H9 (cell line): ENCODE measurements at regions not wholly inside any gene's neighbourhood (a gene's known extent, or its start where the extent isn't known, plus 50 kb on each side); places are given as distances from the start of the nearest gene placed in this dataset.
A peak's percentile ranks its signal among the peaks of the same experiment; 100 is the strongest.

ENCODE experiments used
- DNase-seq: peaks from one replicate; pipeline ENCODE4 v3.0.0-alpha.2; 2017
- H2AFZ ChIP-seq: one replicate; pipeline ENCODE4 v1.6.1; 2013; ENCODE audit warnings: mild to moderate bottlenecking, low read length, control low read depth, moderate library complexity
- H2AK5ac ChIP-seq: 2 replicates; pipeline ENCODE4 v1.6.1; 2013; ENCODE audit warnings: low read length, control low read depth, mixed read lengths; ENCODE audit not compliant: insufficient read length
- H2BK120ac ChIP-seq: one replicate; pipeline ENCODE4 v1.6.1; 2013; ENCODE audit warnings: low read depth, mild to moderate bottlenecking, low read length, control low read depth, inconsistent platforms; ENCODE audit not compliant: poor library complexity, severe bottlenecking
- H2BK12ac ChIP-seq: 2 replicates; pipeline ENCODE4 v1.6.1; 2013; ENCODE audit warnings: low read length, control low read depth, mixed read lengths, low read depth; ENCODE audit not compliant: insufficient read length
- H2BK15ac ChIP-seq: 2 replicates; pipeline ENCODE4 v1.6.1; 2013; ENCODE audit warnings: low read depth, low read length, control low read depth
- H2BK20ac ChIP-seq: one replicate; pipeline ENCODE4 v1.6.1; 2013; ENCODE audit warnings: low read depth, mild to moderate bottlenecking, low read length, control low read depth, inconsistent platforms; ENCODE audit not compliant: poor library complexity, severe bottlenecking
- H2BK5ac ChIP-seq: 2 replicates; pipeline ENCODE4 v1.6.1; 2013; ENCODE audit warnings: low read length, control low read depth, mixed read lengths; ENCODE audit not compliant: insufficient read length
- H3K14ac ChIP-seq: 2 replicates; pipeline ENCODE4 v1.6.1; 2013; ENCODE audit warnings: low read length, control low read depth; ENCODE audit not compliant: insufficient read depth
- H3K18ac ChIP-seq: 2 replicates; pipeline ENCODE4 v1.6.1; 2013; ENCODE audit warnings: low read depth, mild to moderate bottlenecking, mixed read lengths, low read length, control low read depth; ENCODE audit not compliant: insufficient read length
- H3K23ac ChIP-seq: 2 replicates; pipeline ENCODE4 v1.6.1; 2013; ENCODE audit warnings: low read length, control low read depth, mixed read lengths, low read depth; ENCODE audit not compliant: insufficient read length
- H3K23me2 ChIP-seq: 2 replicates; pipeline ENCODE4 v1.6.1; 2013; ENCODE audit warnings: low read depth, mild to moderate bottlenecking, mixed read lengths, low read length, control low read depth; ENCODE audit not compliant: insufficient read length, poor library complexity, severe bottlenecking
- H3K27ac ChIP-seq: 2 replicates; pipeline ENCODE4 v1.5.1; 2013; ENCODE audit warnings: low read length, control low read depth, mixed read lengths, low read depth; ENCODE audit not compliant: insufficient read length
- H3K27me3 ChIP-seq: 2 replicates; pipeline ENCODE4 v1.6.1; 2013; ENCODE audit warnings: low read length, control low read depth, inconsistent platforms; ENCODE audit not compliant: insufficient read depth
- H3K4ac ChIP-seq: 2 replicates; pipeline ENCODE4 v1.6.1; 2013; ENCODE audit warnings: low read depth, mild to moderate bottlenecking, control low read depth, inconsistent platforms, low read length, moderate library complexity
- H3K4me1 ChIP-seq: 2 replicates; pipeline ENCODE4 v1.6.1; 2013; ENCODE audit warnings: low read length, control low read depth, inconsistent platforms; ENCODE audit not compliant: insufficient read depth
- H3K4me2 ChIP-seq: 2 replicates; pipeline ENCODE4 v1.6.1; 2013; ENCODE audit warnings: low read length, control low read depth, mixed read lengths; ENCODE audit not compliant: insufficient read length, insufficient read depth
- H3K56ac ChIP-seq: 2 replicates; pipeline ENCODE4 v1.6.1; 2013; ENCODE audit warnings: low read depth, mild to moderate bottlenecking, mixed read lengths, low read length, control low read depth; ENCODE audit not compliant: insufficient read length
- H3K79me1 ChIP-seq: 2 replicates; pipeline ENCODE4 v1.6.1; 2013; ENCODE audit warnings: low read depth, mild to moderate bottlenecking, moderate library complexity, low read length, control low read depth, inconsistent platforms; ENCODE audit not compliant: insufficient read depth, poor library complexity, severe bottlenecking
- H3K79me2 ChIP-seq: 2 replicates; pipeline ENCODE4 v1.6.1; 2013; ENCODE audit warnings: low read length, control low read depth, inconsistent platforms; ENCODE audit not compliant: insufficient read depth
- H3K9ac ChIP-seq: 2 replicates; pipeline ENCODE4 v1.6.1; 2013; ENCODE audit warnings: low read length, control low read depth, mixed read lengths; ENCODE audit not compliant: insufficient read length; ENCODE audit errors: extremely low read depth
- H3K9me3 ChIP-seq: one replicate; pipeline ENCODE4 v1.6.1; 2013; ENCODE audit warnings: low read depth, low read length, inconsistent platforms; ENCODE audit not compliant: control insufficient read depth
- H3T11ph ChIP-seq: one replicate; pipeline ENCODE4 v1.6.1; 2013; ENCODE audit warnings: mild to moderate bottlenecking, low read length, control low read depth, inconsistent platforms
- H4K20me1 ChIP-seq: one replicate; pipeline ENCODE4 v1.6.1; 2013; ENCODE audit not compliant: control insufficient read depth, insufficient read length, insufficient read depth
- H4K5ac ChIP-seq: 2 replicates; pipeline ENCODE4 v1.6.1; 2013; ENCODE audit warnings: low read depth, mild to moderate bottlenecking, mixed read lengths, low read length, control low read depth; ENCODE audit not compliant: insufficient read length
- H4K8ac ChIP-seq: replicated peaks from 2 replicates; pipeline ENCODE4 v1.6.1; 2013; ENCODE audit warnings: low read length, control low read depth, mixed read lengths, low read depth; ENCODE audit not compliant: insufficient read length
- H4K91ac ChIP-seq: 2 replicates; pipeline ENCODE4 v1.6.1; 2013; ENCODE audit warnings: low read depth, mild to moderate bottlenecking, moderate library complexity, mixed read lengths, low read length, control low read depth; ENCODE audit not compliant: insufficient read length
- H3K27ac Mint-ChIP-seq, 3 experiments: 2 replicates in 2 of 3; 3 replicates in 1 of 3; pipeline ENCODE4 v1.8.0; 2020 to 2021; ENCODE audit warnings: mixed read lengths in 3 of 3, mild to moderate bottlenecking in 1 of 3, moderate library complexity in 1 of 3
- H3K27me3 Mint-ChIP-seq: 2 replicates; pipeline ENCODE4 v1.8.0; 2021; ENCODE audit warnings: low read depth, mild to moderate bottlenecking, moderate library complexity, mixed read lengths
- H3K36me3 Mint-ChIP-seq, 3 experiments: 2 replicates in 2 of 3; 3 replicates in 1 of 3; pipeline ENCODE4 v1.8.0; 2020 to 2021; ENCODE audit warnings: low read depth in 3 of 3, mixed read lengths in 3 of 3; ENCODE audit not compliant: insufficient read depth in 1 of 3
- H3K4me1 Mint-ChIP-seq, 2 experiments: 2 replicates each; pipeline ENCODE4 v1.8.0; 2020; ENCODE audit warnings: mixed read lengths in 2 of 2
- H3K4me3 Mint-ChIP-seq, 2 experiments: 2 replicates in 1 of 2; 3 replicates in 1 of 2; pipeline ENCODE4 v1.8.0; 2020 to 2021; ENCODE audit warnings: mild to moderate bottlenecking in 2 of 2, mixed read lengths in 2 of 2, moderate library complexity in 1 of 2
- H3K9me3 Mint-ChIP-seq, 2 experiments: 2 replicates in 1 of 2; 3 replicates in 1 of 2; pipeline ENCODE4 v1.8.0; 2020; ENCODE audit warnings: mild to moderate bottlenecking in 2 of 2, mixed read lengths in 2 of 2, moderate library complexity in 1 of 2
- WGBS: extraction: QIAGEN DNeasy Blood & Tissue Kit; methylation state at CpG from one replicate; pipeline ENCODE4 v1.1.7; 2013; ENCODE audit warnings: missing lambda C conversion rate, low lambda C conversion rate, mixed read lengths; ENCODE audit not compliant: insufficient read length; ENCODE audit errors: extremely low coverage; 5-methylcytosine and 5-hydroxymethylcytosine counted together
- TF ChIP-seq, protein P1 (sequence below): fragments of 200-600 bp; sonication (generic); conservative IDR thresholded peaks from 3 replicates; pipeline ENCODE4 v1.8.0; 2021; ENCODE audit warnings: antibody characterized with exemption, mild to moderate bottlenecking

DNA sequence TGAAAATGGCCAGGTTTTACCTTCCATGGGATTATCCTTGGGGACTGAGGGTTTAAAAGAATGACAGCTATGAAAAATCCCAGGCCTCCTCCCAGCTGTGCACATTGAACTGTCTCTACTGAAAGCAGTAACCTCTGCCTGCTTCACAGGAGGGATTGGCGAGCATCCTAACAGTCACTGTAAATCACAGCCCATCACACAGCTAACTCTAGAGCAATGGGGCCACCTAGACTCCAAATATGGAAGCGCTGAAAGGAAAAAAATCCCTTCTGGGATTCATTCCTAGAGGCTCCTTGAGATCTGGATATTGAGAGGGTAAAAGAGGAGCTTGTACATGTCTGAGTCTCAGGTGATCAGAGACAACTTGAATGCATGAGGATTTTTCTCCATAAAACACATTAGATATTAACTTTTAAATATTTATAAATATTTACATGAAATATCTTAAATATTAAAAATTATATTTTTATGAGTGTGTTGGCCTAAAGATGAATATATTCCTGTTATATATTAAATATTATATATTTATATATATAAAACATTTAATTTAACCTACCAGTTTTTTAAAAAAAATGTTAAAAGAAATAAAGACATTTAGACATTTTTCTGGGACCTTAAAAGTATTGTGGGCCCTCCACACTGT, 133.8 kb upstream of the SLC24A2 start:
- Histone ChIP-seq H3K79me2 (no peaks in the 10 kb centered on the region), H3K4me1 (no peaks in the 10 kb centered on the region), H3T11ph (no peak overlapping the region), H3K9me3 (no peaks in the 10 kb centered on the region), H3K56ac (no peak overlapping the region), H2AFZ (no peak overlapping the region), H2BK15ac (no peak overlapping the region), H2BK5ac (no peak overlapping the region), H4K91ac (no peak overlapping the region), H3K23me2 (no peaks in the 10 kb centered on the region), H3K18ac (no peak overlapping the region), H2AK5ac (no peak overlapping the region), H2BK12ac (no peak overlapping the region), H4K8ac (no peak overlapping the region), H2BK20ac (no peak overlapping the region), H2BK120ac (no peak overlapping the region), H4K20me1 (no peaks in the 10 kb centered on the region), H3K23ac (no peak overlapping the region), H3K27me3 (no peaks in the 10 kb centered on the region), H3K9ac (no peak overlapping the region), H3K14ac (no peak overlapping the region), H3K79me1 (no peaks in the 10 kb centered on the region), H3K4ac (no peak overlapping the region), H3K4me2 (no peak overlapping the region), H3K27ac (no peak overlapping the region), H4K5ac (no peak overlapping the region)
- TF ChIP-seq, protein P1, sequence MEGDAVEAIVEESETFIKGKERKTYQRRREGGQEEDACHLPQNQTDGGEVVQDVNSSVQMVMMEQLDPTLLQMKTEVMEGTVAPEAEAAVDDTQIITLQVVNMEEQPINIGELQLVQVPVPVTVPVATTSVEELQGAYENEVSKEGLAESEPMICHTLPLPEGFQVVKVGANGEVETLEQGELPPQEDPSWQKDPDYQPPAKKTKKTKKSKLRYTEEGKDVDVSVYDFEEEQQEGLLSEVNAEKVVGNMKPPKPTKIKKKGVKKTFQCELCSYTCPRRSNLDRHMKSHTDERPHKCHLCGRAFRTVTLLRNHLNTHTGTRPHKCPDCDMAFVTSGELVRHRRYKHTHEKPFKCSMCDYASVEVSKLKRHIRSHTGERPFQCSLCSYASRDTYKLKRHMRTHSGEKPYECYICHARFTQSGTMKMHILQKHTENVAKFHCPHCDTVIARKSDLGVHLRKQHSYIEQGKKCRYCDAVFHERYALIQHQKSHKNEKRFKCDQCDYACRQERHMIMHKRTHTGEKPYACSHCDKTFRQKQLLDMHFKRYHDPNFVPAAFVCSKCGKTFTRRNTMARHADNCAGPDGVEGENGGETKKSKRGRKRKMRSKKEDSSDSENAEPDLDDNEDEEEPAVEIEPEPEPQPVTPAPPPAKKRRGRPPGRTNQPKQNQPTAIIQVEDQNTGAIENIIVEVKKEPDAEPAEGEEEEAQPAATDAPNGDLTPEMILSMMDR: peak; percentile 88
- WGBS: no CpG with 5 or more reads among the region's 2 CpGs
- peak; percentile 67 for DNase-seq
- Mint-ChIP-seq H3K4me3 (no peak overlapping the region), H3K9me3 (no peaks in the 10 kb centered on the region), H3K27ac (no peak overlapping the region), H3K4me1 (peaks cover 29 to 34% of the 10 kb centered on the region in 2 experiments), H3K36me3 (no peaks in the 10 kb centered on the region), H3K27me3 (peaks cover 30% of the 10 kb centered on the region)
